ENCODE measurements at regions not wholly inside any gene's neighbourhood (a gene's known extent, or its start where the extent isn't known, plus 50 kb on each side); places are given as distances from the start of the nearest gene placed in this dataset.

- DNase-seq (ENCODE audit: low read depth): no peak
Observed at GRCh38 chr13:84049443-84050219, 167.4 kb upstream of the SLITRK1 start.

GRCh38 chr13:84044805-84045204 lies 162.5 kb upstream of the SLITRK1 start:
- DNase-seq (ENCODE audit: low read depth): no peak

GRCh38 chr13:84038001-84038400 lies 155.7 kb upstream of the SLITRK1 start:
- DNase-seq (ENCODE audit: low read depth): no peak

- no peak for DNase-seq (ENCODE audit: low read depth)
Observed at GRCh38 chr13:84032116-84032515, 149.8 kb upstream of the SLITRK1 start.

GRCh38 chr13:84031120-84031519 lies 148.8 kb upstream of the SLITRK1 start:
- DNase-seq (ENCODE audit: low read depth): no peak

GRCh38 chr13:84029396-84029795 lies 147.1 kb upstream of the SLITRK1 start:
- DNase-seq (ENCODE audit: low read depth): no peak

GRCh38 chr13:84025824-84026223 lies 143.6 kb upstream of the SLITRK1 start:
- no peak for DNase-seq (ENCODE audit: low read depth)

GRCh38 chr13:83996415-83996814 lies 114.1 kb upstream of the SLITRK1 start:
- no peak for DNase-seq (ENCODE audit: low read depth)

- DNase-seq (ENCODE audit: low read depth): no peak
Observed at GRCh38 chr13:83995930-83996329, 113.7 kb upstream of the SLITRK1 start.

- DNase-seq (ENCODE audit: low read depth): no peak
Observed at GRCh38 chr13:83992566-83993358, 110.5 kb upstream of the SLITRK1 start.

GRCh38 chr13:83987394-83987793 lies 105.1 kb upstream of the SLITRK1 start:
- DNase-seq (ENCODE audit: low read depth): no peak

- no peak for DNase-seq (ENCODE audit: low read depth)
Observed at GRCh38 chr13:83984793-83985192, 102.5 kb upstream of the SLITRK1 start.

- no peak for DNase-seq (ENCODE audit: low read depth)
Observed at GRCh38 chr13:83980331-83980730, 98.1 kb upstream of the SLITRK1 start.

- no peak for DNase-seq (ENCODE audit: low read depth)
Observed at GRCh38 chr13:83975655-83976165, 93.4 kb upstream of the SLITRK1 start.

- no peak for DNase-seq (ENCODE audit: low read depth)
Observed at GRCh38 chr13:83958531-83958930, 76.3 kb upstream of the SLITRK1 start.

GRCh38 chr13:83955011-83955410 lies 72.7 kb upstream of the SLITRK1 start:
- no peak for DNase-seq (ENCODE audit: low read depth)

GRCh38 chr13:83953916-83954315 lies 71.6 kb upstream of the SLITRK1 start:
- DNase-seq (ENCODE audit: low read depth): no peak

- DNase-seq (ENCODE audit: low read depth): no peak
Observed at GRCh38 chr13:83950293-83950692, 68.0 kb upstream of the SLITRK1 start.

- no peak for DNase-seq (ENCODE audit: low read depth)
Observed at GRCh38 chr13:83943530-83944279, 61.4 kb upstream of the SLITRK1 start.

GRCh38 chr13:83941701-83942335 lies 59.5 kb upstream of the SLITRK1 start:
- no peak for DNase-seq (ENCODE audit: low read depth)

GRCh38 chr13:83940742-83941141 lies 58.5 kb upstream of the SLITRK1 start:
- no peak for DNase-seq (ENCODE audit: low read depth)

GRCh38 chr13:83937579-83937978 lies 55.3 kb upstream of the SLITRK1 start:
- DNase-seq (ENCODE audit: low read depth): no peak

Data from fibroblast of the conjunctiva (primary cell).